A673 (cell line): ENCODE measurements at regions not wholly inside any gene's neighbourhood (a gene's known extent, or its start where the extent isn't known, plus 50 kb on each side); places are given as distances from the start of the nearest gene placed in this dataset.

ENCODE experiments used
- EZH2 ChIP-seq: fragments of 200-600 bp; sonication (generic); IDR thresholded peaks from 2 replicates; pipeline ENCODE4 v1.6.1; 2017; ENCODE audit warnings: borderline replicate concordance, low read depth, mild to moderate bottlenecking, mixed read lengths, antibody characterized with exemption, low read length; ENCODE audit not compliant: poor library complexity, severe bottlenecking
- TF ChIP-seq, protein P1 (sequence below): fragments of 300-800, 200-600 bp; sonication (generic); conservative IDR thresholded peaks from 2 replicates; pipeline ENCODE4 v1.5.1; 2017; ENCODE audit warnings: low read depth, mild to moderate bottlenecking, antibody characterized with exemption, low read length, moderate library complexity, mixed read lengths

GRCh38 chr9:105038051-105038450, 110.1 kb upstream of the ABCA1 start:
- TF ChIP-seq, protein P1, sequence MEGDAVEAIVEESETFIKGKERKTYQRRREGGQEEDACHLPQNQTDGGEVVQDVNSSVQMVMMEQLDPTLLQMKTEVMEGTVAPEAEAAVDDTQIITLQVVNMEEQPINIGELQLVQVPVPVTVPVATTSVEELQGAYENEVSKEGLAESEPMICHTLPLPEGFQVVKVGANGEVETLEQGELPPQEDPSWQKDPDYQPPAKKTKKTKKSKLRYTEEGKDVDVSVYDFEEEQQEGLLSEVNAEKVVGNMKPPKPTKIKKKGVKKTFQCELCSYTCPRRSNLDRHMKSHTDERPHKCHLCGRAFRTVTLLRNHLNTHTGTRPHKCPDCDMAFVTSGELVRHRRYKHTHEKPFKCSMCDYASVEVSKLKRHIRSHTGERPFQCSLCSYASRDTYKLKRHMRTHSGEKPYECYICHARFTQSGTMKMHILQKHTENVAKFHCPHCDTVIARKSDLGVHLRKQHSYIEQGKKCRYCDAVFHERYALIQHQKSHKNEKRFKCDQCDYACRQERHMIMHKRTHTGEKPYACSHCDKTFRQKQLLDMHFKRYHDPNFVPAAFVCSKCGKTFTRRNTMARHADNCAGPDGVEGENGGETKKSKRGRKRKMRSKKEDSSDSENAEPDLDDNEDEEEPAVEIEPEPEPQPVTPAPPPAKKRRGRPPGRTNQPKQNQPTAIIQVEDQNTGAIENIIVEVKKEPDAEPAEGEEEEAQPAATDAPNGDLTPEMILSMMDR = no peak
- TF ChIP-seq EZH2 = no peak
